ENCODE measurements at regions not wholly inside any gene's neighbourhood (a gene's known extent, or its start where the extent isn't known, plus 50 kb on each side); places are given as distances from the start of the nearest gene placed in this dataset.
"Not testable (repeated sequence)": the region's sequence is repeated elsewhere in the genome, so short reads cannot be mapped to it uniquely, and the experiment has no call there.

- DNase-seq = not testable (repeated sequence)
Measured at GRCh38 chr5:93213111-93213794, 367.8 kb downstream of the NR2F1-AS1 start.

- no peak for DNase-seq
Measured at GRCh38 chr5:93209476-93209875, 371.5 kb downstream of the NR2F1-AS1 start.

GRCh38 chr5:93208141-93208751 lies 372.8 kb downstream of the NR2F1-AS1 start:
- DNase-seq = no peak

GRCh38 chr5:93206203-93206602 lies 374.8 kb downstream of the NR2F1-AS1 start:
- DNase-seq = no peak

GRCh38 chr5:93201061-93201460 lies 380.0 kb downstream of the NR2F1-AS1 start:
- no peak for DNase-seq

- no peak for DNase-seq
Measured at GRCh38 chr5:93196986-93197385, 384.0 kb downstream of the NR2F1-AS1 start.

GRCh38 chr5:93193431-93194347 lies 387.3 kb downstream of the NR2F1-AS1 start:
- no peak for DNase-seq

GRCh38 chr5:93192683-93193082 lies 388.3 kb downstream of the NR2F1-AS1 start:
- no peak for DNase-seq

- DNase-seq = peak; percentile 68
Measured at GRCh38 chr5:93192087-93192486, 388.9 kb downstream of the NR2F1-AS1 start.

- DNase-seq = no peak
Measured at GRCh38 chr5:93191035-93191817, 389.8 kb downstream of the NR2F1-AS1 start.

GRCh38 chr5:93189707-93190120 lies 391.3 kb downstream of the NR2F1-AS1 start:
- no peak for DNase-seq

- DNase-seq = no peak
Measured at GRCh38 chr5:93188876-93189485, 392.0 kb downstream of the NR2F1-AS1 start.

GRCh38 chr5:93186076-93186682 lies 394.8 kb downstream of the NR2F1-AS1 start:
- DNase-seq = no peak

GRCh38 chr5:93184041-93184440 lies 397.0 kb downstream of the NR2F1-AS1 start:
- no peak for DNase-seq

GRCh38 chr5:93179466-93179865 lies 401.6 kb downstream of the NR2F1-AS1 start:
- DNase-seq = no peak

GRCh38 chr5:93174930-93175329 lies 406.1 kb downstream of the NR2F1-AS1 start:
- DNase-seq = no peak

- no peak for DNase-seq
Measured at GRCh38 chr5:93165559-93165958, 415.5 kb downstream of the NR2F1-AS1 start.

- DNase-seq = no peak
Measured at GRCh38 chr5:93164690-93165089, 416.3 kb downstream of the NR2F1-AS1 start.

- DNase-seq = no peak
Measured at GRCh38 chr5:93163010-93163663, 417.9 kb downstream of the NR2F1-AS1 start.

GRCh38 chr5:93161661-93162654 lies 419.1 kb downstream of the NR2F1-AS1 start:
- DNase-seq = no peak
